Activated naive CD8-positive, alpha-beta T cell treated with anti-CD3 and anti-CD28 coated beads for 36 hours (primary cell): ENCODE measurements at regions not wholly inside any gene's neighbourhood (a gene's known extent, or its start where the extent isn't known, plus 50 kb on each side); places are given as distances from the start of the nearest gene placed in this dataset.

Experiments
- DNase-seq: peaks from one replicate; pipeline ENCODE4 v3.0.0; 2021
- H3K27ac Mint-ChIP-seq: one replicate; pipeline ENCODE4 v1.8.0; 2022; ENCODE audit warnings: mild to moderate bottlenecking, moderate library complexity, mixed read lengths
- H3K27me3 Mint-ChIP-seq: one replicate; pipeline ENCODE4 v1.8.0; 2022; ENCODE audit warnings: mild to moderate bottlenecking, mixed read lengths
- H3K36me3 Mint-ChIP-seq: one replicate; pipeline ENCODE4 v1.8.0; 2021; ENCODE audit warnings: mild to moderate bottlenecking, mixed read lengths
- H3K4me1 Mint-ChIP-seq: one replicate; pipeline ENCODE4 v1.8.0; 2021; ENCODE audit warnings: mixed read lengths
- H3K4me3 Mint-ChIP-seq: one replicate; pipeline ENCODE4 v1.8.0; 2022; ENCODE audit warnings: mild to moderate bottlenecking, moderate library complexity, mixed read lengths
- H3K9me3 Mint-ChIP-seq: one replicate; pipeline ENCODE4 v1.8.0; 2022; ENCODE audit warnings: mixed read lengths

GRCh38 chr12:42957136-42957535 is 367.6 kb upstream of the PRICKLE1 start:
- no peak overlapping the region for H3K4me3 Mint-ChIP-seq
- H3K9me3 Mint-ChIP-seq: no peaks in the 10 kb centered on the region
- H3K27me3 Mint-ChIP-seq: peaks cover 4% of the 10 kb centered on the region
- H3K36me3 Mint-ChIP-seq: no peaks in the 10 kb centered on the region
- H3K27ac Mint-ChIP-seq: no peak overlapping the region
- no peaks in the 10 kb centered on the region for H3K4me1 Mint-ChIP-seq
- no peak for DNase-seq

GRCh38 chr12:42953021-42953420 is 363.5 kb upstream of the PRICKLE1 start:
- no peak for DNase-seq
- no peak overlapping the region for H3K27ac Mint-ChIP-seq
- no peaks in the 10 kb centered on the region for H3K9me3 Mint-ChIP-seq
- no peaks in the 10 kb centered on the region for H3K36me3 Mint-ChIP-seq
- no peak overlapping the region for H3K4me3 Mint-ChIP-seq
- no peaks in the 10 kb centered on the region for H3K4me1 Mint-ChIP-seq
- peaks cover 4% of the 10 kb centered on the region for H3K27me3 Mint-ChIP-seq

GRCh38 chr12:42946871-42947381 is 357.4 kb upstream of the PRICKLE1 start:
- H3K9me3 Mint-ChIP-seq: peaks cover 10% of the 10 kb centered on the region
- H3K4me3 Mint-ChIP-seq: no peak overlapping the region
- H3K4me1 Mint-ChIP-seq: no peaks in the 10 kb centered on the region
- no peaks in the 10 kb centered on the region for H3K36me3 Mint-ChIP-seq
- peak overlapping the region; percentile 49 for H3K27ac Mint-ChIP-seq
- DNase-seq: no peak
- H3K27me3 Mint-ChIP-seq: no peaks in the 10 kb centered on the region

GRCh38 chr12:42945927-42946326 is 356.4 kb upstream of the PRICKLE1 start:
- H3K27ac Mint-ChIP-seq: no peak overlapping the region
- H3K36me3 Mint-ChIP-seq: no peaks in the 10 kb centered on the region
- no peaks in the 10 kb centered on the region for H3K27me3 Mint-ChIP-seq
- no peak for DNase-seq
- H3K9me3 Mint-ChIP-seq: peaks cover 18% of the 10 kb centered on the region
- no peaks in the 10 kb centered on the region for H3K4me1 Mint-ChIP-seq
- H3K4me3 Mint-ChIP-seq: no peak overlapping the region

- no peak overlapping the region for H3K27ac Mint-ChIP-seq
- no peak for DNase-seq
- peaks cover 23% of the 10 kb centered on the region for H3K9me3 Mint-ChIP-seq
- no peaks in the 10 kb centered on the region for H3K36me3 Mint-ChIP-seq
- H3K4me1 Mint-ChIP-seq: no peaks in the 10 kb centered on the region
- no peak overlapping the region for H3K4me3 Mint-ChIP-seq
- no peaks in the 10 kb centered on the region for H3K27me3 Mint-ChIP-seq
Measured at GRCh38 chr12:42944516-42944915, 355.0 kb upstream of the PRICKLE1 start.

GRCh38 chr12:42936991-42937390 is 347.4 kb upstream of the PRICKLE1 start:
- H3K4me1 Mint-ChIP-seq: no peaks in the 10 kb centered on the region
- H3K36me3 Mint-ChIP-seq: no peaks in the 10 kb centered on the region
- DNase-seq: no peak
- H3K27ac Mint-ChIP-seq: no peak overlapping the region
- no peaks in the 10 kb centered on the region for H3K27me3 Mint-ChIP-seq
- H3K9me3 Mint-ChIP-seq: peaks cover 18% of the 10 kb centered on the region
- no peak overlapping the region for H3K4me3 Mint-ChIP-seq

GRCh38 chr12:42936260-42936659 is 346.7 kb upstream of the PRICKLE1 start:
- Mint-ChIP-seq H3K9me3 (peaks cover 12% of the 10 kb centered on the region), H3K36me3 (no peaks in the 10 kb centered on the region), H3K27me3 (no peaks in the 10 kb centered on the region), H3K27ac (no peak overlapping the region), H3K4me1 (no peaks in the 10 kb centered on the region), H3K4me3 (no peak overlapping the region)
- DNase-seq: no peak

GRCh38 chr12:42935756-42936155 is 346.2 kb upstream of the PRICKLE1 start:
- no peak for DNase-seq
- no peak overlapping the region for H3K27ac Mint-ChIP-seq
- no peak overlapping the region for H3K4me3 Mint-ChIP-seq
- H3K9me3 Mint-ChIP-seq: peaks cover 10% of the 10 kb centered on the region
- no peaks in the 10 kb centered on the region for H3K4me1 Mint-ChIP-seq
- H3K36me3 Mint-ChIP-seq: no peaks in the 10 kb centered on the region
- no peaks in the 10 kb centered on the region for H3K27me3 Mint-ChIP-seq

- DNase-seq: no peak
- no peaks in the 10 kb centered on the region for H3K4me1 Mint-ChIP-seq
- H3K4me3 Mint-ChIP-seq: no peak overlapping the region
- H3K9me3 Mint-ChIP-seq: peaks cover 7% of the 10 kb centered on the region
- no peaks in the 10 kb centered on the region for H3K27me3 Mint-ChIP-seq
- no peak overlapping the region for H3K27ac Mint-ChIP-seq
- no peaks in the 10 kb centered on the region for H3K36me3 Mint-ChIP-seq
Measured at GRCh38 chr12:42935090-42935489, 345.5 kb upstream of the PRICKLE1 start.

- H3K4me3 Mint-ChIP-seq: no peak overlapping the region
- H3K36me3 Mint-ChIP-seq: no peaks in the 10 kb centered on the region
- no peaks in the 10 kb centered on the region for H3K27me3 Mint-ChIP-seq
- H3K9me3 Mint-ChIP-seq: peaks cover 2% of the 10 kb centered on the region
- no peaks in the 10 kb centered on the region for H3K4me1 Mint-ChIP-seq
- no peak overlapping the region for H3K27ac Mint-ChIP-seq
- DNase-seq: no peak
Measured at GRCh38 chr12:42933461-42934081, 344.0 kb upstream of the PRICKLE1 start.

GRCh38 chr12:42932936-42933335 is 343.4 kb upstream of the PRICKLE1 start:
- DNase-seq: no peak
- no peak overlapping the region for H3K4me3 Mint-ChIP-seq
- H3K36me3 Mint-ChIP-seq: no peaks in the 10 kb centered on the region
- no peaks in the 10 kb centered on the region for H3K4me1 Mint-ChIP-seq
- peaks cover 1% of the 10 kb centered on the region for H3K9me3 Mint-ChIP-seq
- no peak overlapping the region for H3K27ac Mint-ChIP-seq
- no peaks in the 10 kb centered on the region for H3K27me3 Mint-ChIP-seq

- H3K9me3 Mint-ChIP-seq: no peaks in the 10 kb centered on the region
- no peak overlapping the region for H3K4me3 Mint-ChIP-seq
- H3K27me3 Mint-ChIP-seq: no peaks in the 10 kb centered on the region
- H3K4me1 Mint-ChIP-seq: no peaks in the 10 kb centered on the region
- DNase-seq: no peak
- H3K36me3 Mint-ChIP-seq: no peaks in the 10 kb centered on the region
- no peak overlapping the region for H3K27ac Mint-ChIP-seq
Measured at GRCh38 chr12:42926232-42926631, 336.7 kb upstream of the PRICKLE1 start.

- Mint-ChIP-seq H3K36me3 (no peaks in the 10 kb centered on the region), H3K4me3 (no peak overlapping the region), H3K27me3 (no peaks in the 10 kb centered on the region), H3K27ac (no peak overlapping the region), H3K4me1 (no peaks in the 10 kb centered on the region), H3K9me3 (no peaks in the 10 kb centered on the region)
- DNase-seq: no peak
Measured at GRCh38 chr12:42924482-42924881, 334.9 kb upstream of the PRICKLE1 start.

GRCh38 chr12:42923583-42923982 is 334.0 kb upstream of the PRICKLE1 start:
- no peak overlapping the region for H3K27ac Mint-ChIP-seq
- no peaks in the 10 kb centered on the region for H3K27me3 Mint-ChIP-seq
- H3K36me3 Mint-ChIP-seq: no peaks in the 10 kb centered on the region
- H3K4me1 Mint-ChIP-seq: no peaks in the 10 kb centered on the region
- no peaks in the 10 kb centered on the region for H3K9me3 Mint-ChIP-seq
- H3K4me3 Mint-ChIP-seq: no peak overlapping the region
- no peak for DNase-seq

- H3K36me3 Mint-ChIP-seq: no peaks in the 10 kb centered on the region
- H3K4me1 Mint-ChIP-seq: no peaks in the 10 kb centered on the region
- no peak overlapping the region for H3K27ac Mint-ChIP-seq
- no peaks in the 10 kb centered on the region for H3K27me3 Mint-ChIP-seq
- no peaks in the 10 kb centered on the region for H3K9me3 Mint-ChIP-seq
- no peak for DNase-seq
- H3K4me3 Mint-ChIP-seq: no peak overlapping the region
Measured at GRCh38 chr12:42923156-42923555, 333.6 kb upstream of the PRICKLE1 start.

GRCh38 chr12:42922505-42922850 is 332.9 kb upstream of the PRICKLE1 start:
- Mint-ChIP-seq H3K27me3 (no peaks in the 10 kb centered on the region), H3K4me1 (no peaks in the 10 kb centered on the region), H3K4me3 (no peak overlapping the region)

More at GRCh38 chr12:42922505-42922850, 332.9 kb upstream of the PRICKLE1 start:
- DNase-seq: no peak
- H3K36me3 Mint-ChIP-seq: no peaks in the 10 kb centered on the region
- H3K9me3 Mint-ChIP-seq: no peaks in the 10 kb centered on the region
- no peak overlapping the region for H3K27ac Mint-ChIP-seq
